ENCODE measurements at regions not wholly inside any gene's neighbourhood (a gene's known extent, or its start where the extent isn't known, plus 50 kb on each side); places are given as distances from the start of the nearest gene placed in this dataset.

- Histone ChIP-seq H3K9me1 (ENCODE audit: control insufficient read depth, extremely low read depth, insufficient read depth, low read length) (no peaks in the 10 kb centered on the region), H2AFZ (ENCODE audit: control insufficient read depth, low read length) (no peak overlapping the region), H3K4me3 (ENCODE audit: control insufficient read depth in 2 of 3, extremely low read depth in 1 of 3, insufficient read depth in 2 of 3, low read depth in 1 of 3, low read length in 3 of 3) (no peak overlapping the region), H3K27ac (ENCODE audit: control insufficient read depth, insufficient read depth, low read length) (no peak overlapping the region), H4K20me1 (ENCODE audit: control insufficient read depth, extremely low read depth, insufficient read depth, low read length) (no peaks in the 10 kb centered on the region), H3K27me3 (ENCODE audit: control insufficient read depth, extremely low read depth, insufficient read depth, low read length) (no peaks in the 10 kb centered on the region), H3K9ac (ENCODE audit: control insufficient read depth, extremely low read depth, insufficient read depth, low read length) (no peak overlapping the region), H3K9me3 (ENCODE audit: control insufficient read depth, low read depth, low read length) (no peaks in the 10 kb centered on the region), H3K36me3 (ENCODE audit: control insufficient read depth in 2 of 2, extremely low read depth in 1 of 2, insufficient read depth in 2 of 2, low read length in 2 of 2) (no peaks in the 10 kb centered on the region), H3K79me2 (ENCODE audit: control insufficient read depth, insufficient read depth, low read length) (no peaks in the 10 kb centered on the region), H3K4me1 (ENCODE audit: control insufficient read depth, extremely low read depth, insufficient read depth, low read length) (peaks cover 6% of the 10 kb centered on the region), H3K4me2 (ENCODE audit: control insufficient read depth, extremely low read depth, insufficient read depth, low read depth, low read length) (no peak overlapping the region)
- FAIRE-seq: no peak
- DNase-seq (ENCODE audit: low read depth, low spot score): no peak
- dilution Hi-C loops (cut with MboI; ENCODE audit: extremely low pct_ligation_motif_present, low sequenced_read_pairs): no loop called here
- TF ChIP-seq EZH2 (IDR thresholded peaks at IDR 0.05; ENCODE audit: low read length) (no peak), CTCF (optimal IDR thresholded peaks at IDR 0.05 in 1 of 3, IDR thresholded peaks at IDR 0.05 in 1 of 3, conservative IDR thresholded peaks at IDR 0.05 in 1 of 3; ENCODE audit: extremely low read depth in 1 of 3, insufficient read depth in 2 of 3, low read length in 3 of 3) (no peak)
Measured at GRCh38 chr10:93182790-93183189, 109.1 kb downstream of the CYP26A1 start.

GRCh38 chr10:93186653-93187052 is 113.0 kb downstream of the CYP26A1 start:
- dilution Hi-C loops (cut with MboI; ENCODE audit: extremely low pct_ligation_motif_present, low sequenced_read_pairs): no loop called here

More at GRCh38 chr10:93186653-93187052, 113.0 kb downstream of the CYP26A1 start:
- H4K20me1 ChIP-seq (ENCODE audit: control insufficient read depth, extremely low read depth, insufficient read depth, low read length): no peaks in the 10 kb centered on the region
- DNase-seq (ENCODE audit: low read depth, low spot score) (no peak), FAIRE-seq (no peak)
- H3K4me1 ChIP-seq (ENCODE audit: control insufficient read depth, extremely low read depth, insufficient read depth, low read length): no peaks in the 10 kb centered on the region
- H2AFZ ChIP-seq (ENCODE audit: control insufficient read depth, low read length): no peak overlapping the region
- H3K4me3 ChIP-seq (ENCODE audit: control insufficient read depth in 2 of 3, extremely low read depth in 1 of 3, insufficient read depth in 2 of 3, low read depth in 1 of 3, low read length in 3 of 3): no peak overlapping the region
- no peaks in the 10 kb centered on the region for H3K36me3 ChIP-seq (ENCODE audit: control insufficient read depth in 2 of 2, extremely low read depth in 1 of 2, insufficient read depth in 2 of 2, low read length in 2 of 2)
- TF ChIP-seq CTCF (optimal IDR thresholded peaks at IDR 0.05 in 1 of 3, IDR thresholded peaks at IDR 0.05 in 1 of 3, conservative IDR thresholded peaks at IDR 0.05 in 1 of 3; ENCODE audit: extremely low read depth in 1 of 3, insufficient read depth in 2 of 3, low read length in 3 of 3): no peak
- TF ChIP-seq EZH2 (IDR thresholded peaks at IDR 0.05; ENCODE audit: low read length): no peak
- peaks cover 7% of the 10 kb centered on the region for H3K27me3 ChIP-seq (ENCODE audit: control insufficient read depth, extremely low read depth, insufficient read depth, low read length)
- no peaks in the 10 kb centered on the region for H3K9me3 ChIP-seq (ENCODE audit: control insufficient read depth, low read depth, low read length)
- H3K4me2 ChIP-seq (ENCODE audit: control insufficient read depth, extremely low read depth, insufficient read depth, low read depth, low read length): no peak overlapping the region
- no peak overlapping the region for H3K27ac ChIP-seq (ENCODE audit: control insufficient read depth, insufficient read depth, low read length)
- H3K79me2 ChIP-seq (ENCODE audit: control insufficient read depth, insufficient read depth, low read length): no peaks in the 10 kb centered on the region
- no peaks in the 10 kb centered on the region for H3K9me1 ChIP-seq (ENCODE audit: control insufficient read depth, extremely low read depth, insufficient read depth, low read length)
- H3K9ac ChIP-seq (ENCODE audit: control insufficient read depth, extremely low read depth, insufficient read depth, low read length): no peak overlapping the region

Measured in keratinocyte (primary cell).